HG02588 (cell line): ENCODE measurements at regions not wholly inside any gene's neighbourhood (a gene's known extent, or its start where the extent isn't known, plus 50 kb on each side); places are given as distances from the start of the nearest gene placed in this dataset.

Source experiments
- ATAC-seq: cut with Tn5 transposase; IDR thresholded peaks from one replicate; pipeline ENCODE4 v1.9.1; 2021; ENCODE audit warnings: mild to moderate bottlenecking, moderate library complexity; ENCODE audit not compliant: unreplicated experiment

DNA sequence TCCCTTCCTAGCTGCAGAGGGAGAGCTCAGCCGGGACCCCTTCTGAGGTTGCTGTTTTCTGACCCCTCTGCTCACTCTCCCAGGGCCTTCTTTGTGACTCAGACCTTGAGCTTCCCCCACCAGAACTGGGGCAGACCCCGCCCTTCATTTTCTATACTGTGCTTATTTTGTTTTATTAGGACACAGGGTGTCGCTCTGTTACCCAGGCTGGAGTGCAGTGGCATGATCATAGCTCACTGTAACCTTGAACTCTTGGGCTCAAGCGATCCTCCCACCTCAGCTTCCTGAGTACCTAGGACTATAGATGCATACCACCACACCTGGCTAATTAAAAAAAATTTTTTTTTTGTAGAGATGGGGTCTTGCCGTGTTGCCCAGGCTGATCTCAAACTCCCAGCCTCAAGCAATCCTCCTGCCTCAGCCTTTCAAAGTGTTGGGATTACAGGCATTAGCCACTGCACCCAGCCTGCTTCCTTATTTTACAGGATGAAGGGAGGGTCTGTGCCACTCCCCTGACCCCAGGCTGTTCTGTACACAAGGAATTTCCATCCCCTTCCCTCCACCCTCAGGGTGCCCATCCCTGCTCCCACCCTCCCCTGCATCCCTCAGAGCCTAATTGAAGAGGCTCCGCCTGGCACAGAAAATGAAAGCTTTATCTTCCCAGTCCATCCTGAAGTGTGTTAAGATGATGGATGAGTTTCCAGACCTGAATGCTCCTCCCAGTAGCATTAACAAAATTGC is 195.2 kb upstream of the POU3F1 start:
- ATAC-seq = no peak

DNA sequence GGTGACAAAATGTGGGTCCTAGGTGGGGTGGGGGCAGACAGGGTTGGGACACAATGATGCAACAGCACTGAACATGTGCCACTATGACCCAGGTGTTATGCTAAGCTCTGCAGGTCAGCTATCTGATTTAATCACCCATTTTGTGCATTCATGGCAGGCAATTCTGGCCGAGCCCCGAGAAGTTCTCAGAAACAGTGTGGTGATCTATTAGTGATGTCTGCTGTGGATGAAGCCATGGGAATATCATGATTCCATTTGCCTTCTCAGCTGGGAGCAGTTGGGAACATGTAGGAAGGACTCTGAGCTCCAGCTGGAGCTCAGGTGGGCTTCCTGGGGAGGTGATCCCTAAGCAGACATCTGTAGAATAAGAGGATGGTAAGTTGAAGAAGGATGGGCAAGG is 194.0 kb upstream of the POU3F1 start:
- ATAC-seq = no peak

DNA sequence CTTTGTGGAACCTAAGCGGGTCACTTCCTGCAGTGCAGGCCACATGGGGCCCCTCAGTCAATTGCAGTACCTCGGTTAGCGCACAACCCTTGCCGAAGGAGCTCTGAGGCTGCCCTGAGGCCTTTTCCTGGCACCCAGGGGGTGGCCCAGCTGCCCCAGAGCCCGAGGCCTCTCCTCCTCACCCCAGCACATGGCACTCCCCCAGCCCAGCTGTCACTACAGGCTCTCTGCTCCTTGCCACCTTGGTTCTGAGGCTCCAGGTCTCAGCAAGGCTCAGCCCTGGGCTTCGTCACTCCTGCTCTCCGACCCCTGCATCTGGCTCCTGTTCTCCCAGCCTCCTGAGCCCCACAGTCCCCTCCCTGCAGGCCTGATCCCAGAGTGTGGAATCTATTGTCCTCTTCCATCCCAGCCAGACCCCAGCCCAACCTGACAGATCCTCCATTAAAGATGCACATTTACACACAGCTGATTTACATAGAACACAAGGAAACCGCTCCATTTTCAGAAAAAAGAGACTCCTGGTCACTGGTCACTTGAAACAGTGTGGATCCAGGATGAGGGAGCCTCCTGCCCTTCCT is 192.8 kb upstream of the POU3F1 start:
- ATAC-seq = no peak

DNA sequence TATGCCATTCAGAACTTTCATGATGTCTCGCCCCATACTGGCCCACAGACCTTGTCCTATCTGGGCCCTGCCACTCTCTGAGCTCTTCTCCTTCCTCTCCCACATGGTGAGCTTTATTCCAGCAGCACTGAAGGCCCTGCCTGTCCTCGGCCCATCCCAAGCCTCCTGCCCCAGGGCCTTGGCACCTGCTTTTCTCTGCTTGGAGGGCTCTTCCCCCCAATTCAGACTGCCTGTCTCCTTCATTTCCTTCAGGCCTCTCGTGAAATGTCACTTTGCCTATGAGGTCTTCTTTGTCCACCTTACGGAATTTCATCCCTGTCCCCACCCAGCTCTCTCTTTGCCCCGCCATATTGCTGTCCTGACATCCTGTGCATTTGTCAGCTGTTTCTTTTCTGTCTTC is 191.7 kb upstream of the POU3F1 start:
- no peak for ATAC-seq

DNA sequence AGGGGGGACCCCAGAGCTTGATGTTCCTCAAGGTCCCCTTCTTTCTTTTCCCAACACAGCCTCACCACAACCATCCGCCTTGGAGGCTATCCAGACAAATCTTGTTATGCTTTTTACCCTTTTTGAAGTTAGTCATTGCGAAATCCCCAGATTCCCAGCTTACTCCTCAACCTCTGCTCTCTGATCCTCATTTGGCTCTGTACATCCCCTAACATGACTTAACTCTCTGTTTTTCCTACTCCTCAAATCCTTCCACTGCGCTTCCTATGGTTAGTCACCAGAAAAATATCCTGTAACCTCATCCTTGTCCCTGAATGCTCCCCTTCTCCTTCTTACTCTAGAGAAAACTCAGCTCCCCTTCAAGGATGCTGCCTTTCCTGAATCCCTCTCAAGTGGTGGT is 189.1 kb upstream of the POU3F1 start:
- no peak for ATAC-seq

DNA sequence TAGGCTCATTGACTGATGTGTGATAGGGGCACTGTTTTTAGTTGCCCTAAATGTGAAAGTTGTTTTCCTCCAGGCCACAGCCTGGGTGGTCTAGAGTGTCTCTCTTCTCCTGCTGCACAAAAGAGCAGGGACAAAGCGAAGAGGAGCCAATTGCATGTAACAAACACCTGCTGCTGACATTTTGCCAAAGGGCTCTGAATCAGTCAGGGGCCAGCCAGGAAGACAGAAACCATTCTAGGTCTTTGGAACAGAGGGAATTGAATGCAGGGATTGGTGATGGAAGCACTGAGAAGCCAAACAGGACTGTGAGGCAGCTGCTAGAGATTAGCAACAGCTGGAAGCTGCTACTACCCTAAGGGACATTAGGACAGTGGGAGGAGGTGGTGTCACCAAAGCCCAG is 185.3 kb upstream of the POU3F1 start:
- no peak for ATAC-seq

DNA sequence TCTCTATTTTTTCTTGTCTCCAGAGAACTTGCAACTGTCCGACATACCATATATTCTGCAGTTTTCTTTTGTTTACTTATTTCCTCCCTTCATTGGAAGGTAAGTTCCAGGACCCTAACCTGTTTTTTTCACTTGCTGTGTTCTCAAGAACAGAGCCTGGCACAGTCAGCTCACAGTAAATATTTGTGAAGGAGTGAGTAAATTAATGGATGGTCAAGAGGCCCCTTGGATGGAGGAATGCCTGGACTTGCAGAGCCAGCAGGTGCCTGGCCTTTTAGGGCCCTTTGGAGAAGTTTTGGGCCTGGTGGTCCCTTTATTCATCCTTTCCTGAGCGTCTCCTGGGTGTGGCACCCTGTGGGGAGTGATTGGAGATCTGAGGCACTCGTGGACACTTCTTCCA is 182.1 kb upstream of the POU3F1 start:
- ATAC-seq = no peak

DNA sequence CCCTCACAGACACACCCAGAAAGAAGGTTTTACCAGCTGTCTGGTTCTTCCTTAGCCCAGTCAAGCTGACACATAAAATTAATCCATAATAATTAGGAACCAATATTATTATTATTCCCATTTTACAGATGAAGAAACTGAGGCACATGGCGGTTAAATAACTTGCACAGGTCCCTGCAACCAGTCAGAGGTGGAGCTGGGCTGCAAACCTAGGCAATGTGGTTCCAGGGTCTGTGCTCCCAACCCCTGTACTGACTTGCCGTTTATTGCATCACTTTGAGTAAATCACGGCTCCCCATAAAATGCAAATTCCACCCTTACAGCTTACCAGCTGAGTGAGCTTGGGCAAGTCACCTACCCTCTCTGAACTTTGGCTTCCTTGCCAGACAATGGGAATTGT is 179.2 kb upstream of the POU3F1 start:
- no peak for ATAC-seq

DNA sequence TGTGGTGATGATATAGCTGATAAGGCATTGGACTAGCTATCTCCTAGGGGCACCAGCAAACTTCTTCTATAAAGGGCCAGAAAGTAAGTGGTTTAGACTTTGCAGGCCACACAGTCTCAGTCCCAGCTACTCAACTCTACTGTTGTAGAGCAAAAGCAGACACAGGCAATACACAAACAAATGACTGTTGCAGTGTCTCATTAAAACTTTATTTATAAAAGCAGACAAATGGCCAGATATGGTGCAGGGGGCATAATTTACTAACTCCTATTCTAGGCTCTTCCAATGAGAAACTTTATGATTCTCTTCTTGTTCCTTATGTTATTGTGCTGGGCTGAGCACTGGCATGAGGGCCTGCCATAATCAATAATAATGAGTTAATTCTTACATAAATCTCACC is 176.8 kb upstream of the POU3F1 start:
- ATAC-seq = no peak

DNA sequence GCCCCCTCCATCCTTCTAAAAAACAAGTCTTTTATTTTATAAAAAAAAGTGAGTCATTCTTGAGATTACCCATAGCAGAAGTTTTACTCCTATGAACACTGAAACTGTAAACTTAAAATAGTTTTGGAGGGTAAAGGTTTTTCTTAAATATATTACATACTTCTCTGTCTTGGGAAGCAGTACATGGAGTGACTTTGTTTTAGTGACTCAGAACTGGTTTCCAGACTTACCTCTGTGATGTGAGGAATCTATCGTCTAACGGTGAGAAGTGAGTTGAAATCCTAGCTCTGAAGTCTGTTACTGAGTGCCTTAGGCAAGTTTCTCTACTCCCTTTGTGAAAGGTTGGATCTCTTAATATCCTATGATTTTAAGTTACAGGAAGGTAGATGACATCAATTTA is 176.3 kb upstream of the POU3F1 start:
- ATAC-seq = no peak

DNA sequence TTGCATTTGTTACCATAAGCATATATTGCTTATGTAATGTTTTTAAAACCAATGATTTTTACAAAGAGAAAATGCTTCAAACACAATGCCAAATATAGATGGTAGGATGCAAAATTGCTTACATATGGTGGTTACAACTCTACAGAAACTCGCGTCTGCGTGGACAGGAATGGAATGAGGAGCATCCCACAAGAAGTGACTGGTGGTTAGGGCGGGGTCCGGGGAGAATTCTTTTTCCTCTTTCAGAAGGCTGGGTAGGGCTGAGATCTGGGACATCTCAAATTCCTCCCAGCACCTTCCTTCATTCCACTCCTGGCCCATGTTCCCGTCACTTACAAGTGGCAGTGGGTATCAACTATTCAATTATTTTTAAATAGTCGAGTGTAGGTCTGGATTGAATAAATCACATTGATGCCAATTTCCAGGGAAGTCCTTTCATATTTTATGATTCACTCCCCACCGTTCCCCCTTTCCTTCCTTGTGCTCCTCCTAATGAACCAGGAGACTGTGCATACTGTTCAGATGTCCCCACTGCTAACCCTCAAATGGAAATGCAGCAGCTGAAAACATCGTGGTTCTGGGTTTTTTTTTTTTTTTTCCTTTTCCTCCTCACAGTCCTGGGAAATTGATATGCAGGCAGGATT is 174.5 kb upstream of the POU3F1 start:
- ATAC-seq = no peak

DNA sequence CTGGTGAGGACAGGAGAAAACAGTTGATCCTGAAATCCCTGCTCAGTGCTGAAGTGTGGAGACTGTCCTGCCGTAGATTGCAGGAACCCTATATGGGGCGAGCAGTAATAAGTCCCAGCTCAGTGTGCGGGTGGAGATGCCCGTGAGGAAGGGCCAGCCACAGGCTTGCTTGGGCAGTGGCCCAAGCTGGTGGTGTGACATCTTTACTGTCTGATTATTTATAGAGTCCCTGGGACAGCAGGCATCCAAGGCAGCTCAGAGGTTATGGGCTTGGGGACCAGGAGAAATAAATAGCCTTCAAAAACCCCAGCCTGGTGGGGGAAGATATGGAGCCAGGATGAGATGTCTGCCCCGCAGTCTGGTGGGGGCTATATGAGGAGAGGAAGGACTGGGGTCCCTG is 170.7 kb upstream of the POU3F1 start:
- no peak for ATAC-seq

DNA sequence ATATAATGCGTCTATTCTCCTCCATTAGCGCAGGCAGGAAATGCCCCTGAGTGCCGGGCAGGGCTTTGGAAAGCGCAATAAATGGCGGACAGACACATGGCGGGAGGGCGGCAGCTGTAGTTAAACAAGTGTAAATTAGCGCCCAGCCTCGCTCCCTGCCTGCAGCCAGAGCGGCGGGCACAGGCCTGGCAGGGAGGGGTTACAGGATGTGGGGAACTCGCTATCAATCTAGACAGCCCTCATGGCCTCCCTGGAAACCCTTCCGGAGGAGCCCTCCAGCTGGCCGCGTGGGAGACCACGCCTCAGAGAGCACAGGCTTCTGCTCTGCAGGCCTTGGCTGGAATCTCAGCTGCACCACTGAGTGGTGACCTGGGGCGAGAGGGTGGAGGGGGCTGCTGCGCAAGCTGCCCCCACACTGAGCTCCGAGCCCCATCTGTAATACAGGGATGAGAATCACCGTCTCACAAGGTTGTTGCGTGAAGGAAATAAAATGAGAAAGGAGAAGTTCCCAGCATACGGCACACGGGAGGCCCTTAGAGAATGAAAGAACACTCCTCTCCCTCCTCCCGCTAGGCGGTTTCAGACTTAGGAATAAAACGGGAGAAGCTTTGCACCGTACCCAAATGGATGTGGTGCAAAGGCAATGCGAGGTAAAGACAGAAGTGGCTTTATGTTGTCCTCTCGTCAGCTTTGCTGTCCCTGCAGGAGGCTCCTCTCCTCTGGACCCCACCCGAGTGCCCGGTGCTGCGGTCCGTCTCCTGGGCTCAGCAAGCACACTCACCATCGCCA is 167.2 kb upstream of the POU3F1 start:
- no peak for ATAC-seq

DNA sequence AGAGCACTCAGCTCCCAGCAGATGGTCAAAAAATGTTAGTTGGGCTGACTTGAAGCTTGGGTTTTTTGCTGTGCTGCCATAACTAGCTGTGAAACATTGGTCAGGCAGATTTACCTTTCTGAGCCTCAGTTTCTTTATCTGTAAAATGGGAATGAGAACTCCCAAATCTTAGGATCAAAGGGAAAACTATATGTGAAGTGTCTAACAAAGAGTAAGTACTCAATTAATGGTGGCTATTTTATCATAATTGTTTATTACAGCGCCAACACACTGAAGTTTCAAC is 164.2 kb upstream of the POU3F1 start:
- ATAC-seq = no peak

DNA sequence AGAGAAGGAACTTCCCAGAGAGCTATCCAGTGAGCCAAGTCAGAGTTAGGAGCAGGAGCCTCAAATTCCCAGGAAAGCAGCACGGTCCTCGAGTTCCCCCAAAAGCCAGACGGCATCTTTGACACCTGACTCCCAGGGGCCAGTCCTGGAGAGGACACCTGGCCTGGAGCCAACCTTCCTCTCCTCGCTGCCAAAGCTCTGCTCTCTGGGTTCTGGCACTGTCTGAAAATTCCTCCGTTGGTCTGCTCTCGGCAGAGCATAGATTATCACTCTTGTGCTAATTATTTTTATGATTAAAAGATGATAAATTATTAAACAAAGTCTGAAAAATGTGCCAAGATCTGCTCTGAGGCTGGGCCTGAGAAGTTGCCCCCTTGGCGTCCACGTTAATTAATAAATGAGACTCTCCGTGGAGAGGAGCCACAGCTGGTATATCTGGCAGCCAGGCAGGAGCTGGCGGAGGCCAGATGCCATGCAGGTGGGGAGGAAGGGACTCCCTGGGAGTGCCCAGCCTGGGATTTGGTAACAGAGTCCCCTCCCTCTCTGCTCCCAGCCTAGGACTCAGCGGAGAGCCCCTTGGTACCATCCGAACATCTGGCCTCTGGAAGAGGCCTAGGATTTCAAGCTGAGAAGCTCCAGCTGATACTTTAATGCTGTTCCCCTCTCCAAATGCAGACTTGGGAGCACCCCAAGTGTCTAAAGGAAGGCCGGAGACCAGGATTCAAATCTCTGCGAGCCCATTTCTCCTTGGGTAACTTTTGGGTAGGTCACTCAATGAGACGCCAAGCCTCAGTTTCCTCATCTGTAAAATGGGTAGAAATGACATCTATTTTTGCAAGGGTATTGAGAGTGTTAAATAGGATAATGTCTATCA is 163.7 kb upstream of the POU3F1 start:
- ATAC-seq = no peak

DNA sequence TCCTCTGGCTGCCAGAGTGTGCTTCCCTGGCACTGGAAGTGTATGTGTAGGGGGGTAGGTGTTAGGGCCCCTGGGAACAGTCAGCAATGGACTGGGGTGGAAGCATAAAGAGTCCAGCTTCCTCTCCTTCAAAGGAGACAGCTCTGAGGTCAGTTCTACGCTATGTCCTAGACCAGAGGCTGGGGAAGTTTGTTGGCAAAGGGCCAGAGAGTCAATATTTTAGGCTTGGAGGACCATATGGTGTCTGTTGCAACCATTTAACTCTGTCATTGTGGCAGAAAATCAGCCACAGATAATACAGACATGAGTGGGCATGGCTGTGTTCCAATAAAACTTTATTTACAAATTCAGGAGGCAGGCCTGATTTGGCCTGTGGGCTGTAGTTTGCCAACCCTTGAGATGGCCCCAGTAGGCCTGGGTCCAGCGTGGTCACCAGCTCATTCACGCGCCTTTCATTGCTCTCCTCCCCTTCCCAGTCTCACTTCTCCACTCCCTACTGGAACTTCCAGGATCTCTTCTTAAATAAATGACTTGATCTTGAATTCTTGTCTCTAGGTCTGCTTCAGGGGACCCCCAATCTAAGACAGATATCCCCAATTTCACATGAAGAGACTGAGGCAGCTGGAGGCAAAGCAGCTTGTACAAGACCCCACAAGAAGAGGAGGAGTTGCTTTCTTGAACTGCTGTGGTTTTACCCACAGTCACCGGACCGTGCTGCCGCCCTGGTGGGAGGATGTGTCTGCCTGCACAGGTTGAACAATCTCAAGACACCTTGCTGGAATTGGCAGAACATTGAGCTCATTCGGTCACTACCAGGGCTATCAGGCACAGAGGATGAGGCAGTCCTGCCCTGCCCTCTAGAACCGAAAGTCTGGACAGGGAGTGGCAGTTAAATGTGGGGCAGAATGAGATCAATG is 162.4 kb upstream of the POU3F1 start:
- no peak for ATAC-seq

DNA sequence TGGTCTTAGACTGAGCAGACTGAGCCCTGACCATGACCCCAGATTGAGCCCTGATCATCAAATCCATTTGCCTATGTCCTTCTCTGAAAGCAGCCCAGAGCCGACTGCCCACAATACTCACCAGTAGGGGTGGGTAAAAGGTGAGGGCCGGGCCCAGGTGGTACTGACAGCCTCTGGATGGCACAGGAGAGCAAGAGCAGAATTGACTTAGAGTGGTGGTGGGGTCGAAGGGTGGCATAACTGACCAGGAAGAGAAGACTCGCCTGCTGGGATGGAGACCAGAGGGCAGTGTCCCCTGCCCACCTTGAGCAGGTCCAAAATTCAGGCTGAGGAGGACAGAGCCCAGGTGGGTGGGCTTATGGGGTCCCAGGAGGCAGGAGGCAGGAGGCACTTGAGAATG is 161.3 kb upstream of the POU3F1 start:
- ATAC-seq = no peak

DNA sequence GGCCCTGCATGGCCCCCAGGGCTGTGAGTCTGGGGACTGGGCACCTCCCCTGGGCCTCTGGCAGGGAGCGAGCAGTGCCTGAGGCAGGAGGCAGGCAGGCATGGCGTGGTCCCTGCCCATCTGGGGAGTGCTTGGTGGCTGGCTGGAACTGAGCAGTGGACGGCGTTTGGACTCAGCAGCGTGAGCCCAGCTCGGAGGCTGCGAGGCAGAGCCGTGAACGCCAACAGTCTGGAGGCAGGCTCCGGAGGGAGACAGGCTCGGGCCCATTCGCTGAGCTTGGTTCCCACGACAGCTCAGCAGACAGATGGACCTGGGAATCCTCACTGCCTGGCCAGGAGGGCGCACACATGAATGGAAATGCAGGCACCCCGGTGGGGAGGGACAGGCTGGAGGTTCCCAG is 160.7 kb upstream of the POU3F1 start:
- ATAC-seq = no peak

DNA sequence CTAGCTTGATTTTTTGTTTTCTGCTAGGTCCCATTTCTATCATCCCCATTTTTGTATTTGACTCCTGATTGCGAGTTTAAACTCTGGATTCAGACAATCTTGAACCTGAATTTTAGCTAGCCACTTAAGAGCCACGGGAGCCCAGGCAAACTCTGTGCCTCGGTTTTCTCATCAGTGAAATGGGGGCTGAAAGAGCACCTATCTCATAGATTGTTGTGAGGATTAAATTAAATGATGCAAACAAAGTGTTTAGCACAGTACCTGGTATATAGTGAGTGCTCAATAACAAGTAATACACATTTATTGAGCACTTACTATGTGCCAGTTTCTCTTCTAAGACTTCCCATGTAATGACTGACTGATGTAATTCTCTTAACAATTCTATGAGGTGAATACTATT is 158.1 kb upstream of the POU3F1 start:
- ATAC-seq = no peak

DNA sequence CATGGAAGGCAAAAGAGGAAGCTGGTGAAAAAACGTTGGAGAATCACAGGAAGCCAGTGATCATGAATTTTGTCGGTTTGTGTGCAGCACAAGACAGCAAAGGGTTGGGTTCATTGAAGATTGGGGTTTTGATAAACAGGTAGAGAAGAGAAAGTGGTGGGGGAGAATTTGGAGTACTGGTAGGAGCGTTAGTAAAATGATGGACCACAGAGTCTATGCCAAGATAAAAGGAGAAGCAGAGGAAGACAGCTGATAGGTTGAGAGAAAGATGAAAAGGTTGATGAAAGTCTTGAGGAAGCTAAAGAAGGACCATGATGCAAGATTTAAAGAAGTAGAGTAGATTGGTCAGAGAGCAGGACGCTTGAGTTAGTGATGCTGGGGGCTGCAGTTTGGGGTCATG is 156.8 kb upstream of the POU3F1 start:
- ATAC-seq = no peak
